Gastrocnemius medialis (tissue), 4 donors: ENCODE measurements at regions not wholly inside any gene's neighbourhood (a gene's known extent, or its start where the extent isn't known, plus 50 kb on each side); places are given as distances from the start of the nearest gene placed in this dataset.

Source experiments
- ATAC-seq, 2 donors: fragments of 150-250 bp; one replicate each; pipeline ENCODE4 v1.9.1; 2016
- DNase-seq, 2 donors: peaks; one replicate each; pipeline ENCODE4 v3.0.0-alpha.2; 2019
- H3K27ac ChIP-seq, 4 donors: fragments of 200-600 bp; sonication (generic); 1 replicate in 1 of 4; 2 replicates in 3 of 4; pipeline ENCODE4 v1.5.1; 2016 to 2018; ENCODE audit warnings: mild to moderate bottlenecking in 2 of 4, moderate library complexity in 1 of 4
- H3K27me3 ChIP-seq, 3 donors: fragments of 200-600 bp; sonication (generic) in 2 of 3; 1 replicate in 1 of 3; 2 replicates in 2 of 3; pipeline versions ENCODE4 v1.5.1 to v1.6.0; 2016 to 2019; ENCODE audit warnings: mild to moderate bottlenecking in 1 of 3, moderate library complexity in 1 of 3
- H3K36me3 ChIP-seq, 2 donors: fragments of 200-600 bp; sonication (generic) in 1 of 2; one replicate each; pipeline ENCODE4 v1.5.1; 2017 to 2018
- H3K4me1 ChIP-seq, 2 donors: fragments of 200-600 bp; sonication (generic) in 1 of 2; one replicate each; pipeline ENCODE4 v1.5.1; 2016 to 2017; ENCODE audit warnings: mild to moderate bottlenecking in 2 of 2
- H3K4me3 ChIP-seq, 4 donors: fragments of 200-600 bp; sonication (generic) in 3 of 4; 1 replicate in 1 of 4; 2 replicates in 3 of 4; pipeline ENCODE4 v1.5.1; 2016 to 2019; ENCODE audit warnings: mild to moderate bottlenecking in 2 of 4
- H3K9me3 ChIP-seq, 3 donors: fragments of 200-600 bp; sonication (generic) in 2 of 3; 1 replicate in 1 of 3; 2 replicates in 2 of 3; pipeline ENCODE4 v1.5.1; 2016 to 2019
- POLR2A ChIP-seq, 2 donors: fragments of 450-650 bp; IDR thresholded peaks; one replicate each; pipeline ENCODE4 v1.6.1; 2017; ENCODE audit warnings: antibody characterized with exemption in 2 of 2, mild to moderate bottlenecking in 2 of 2, moderate library complexity in 2 of 2
- in situ Hi-C, 4 donors: fragments of 200-750 bp; cut with MboI; loops; one replicate each; pipeline versions ENCODE4 v1.15.0 to v1.8.0; 2017; ENCODE audit warnings: low sequenced_read_pairs in 4 of 4
- intact Hi-C: fragments of 100-400 bp; cut with DNase I; formaldehyde crosslinking; loops from one replicate; pipeline ENCODE4 v1.15.1; 2023; ENCODE audit warnings: low total_unique reads
- TF ChIP-seq, protein P1 (sequence below), 5 experiments: fragments of 450-650 bp in 3 of 5; fragments of 200-600 bp in 2 of 5; sonication (generic) in 2 of 5; IDR thresholded peaks in 4 of 5; conservative IDR thresholded peaks in 1 of 5; 1 replicate in 4 of 5; 2 replicates in 1 of 5; pipeline ENCODE4 v1.5.1; 2016 to 2019; ENCODE audit warnings: antibody characterized with exemption in 5 of 5, mild to moderate bottlenecking in 3 of 5, moderate library complexity in 3 of 5

DNA sequence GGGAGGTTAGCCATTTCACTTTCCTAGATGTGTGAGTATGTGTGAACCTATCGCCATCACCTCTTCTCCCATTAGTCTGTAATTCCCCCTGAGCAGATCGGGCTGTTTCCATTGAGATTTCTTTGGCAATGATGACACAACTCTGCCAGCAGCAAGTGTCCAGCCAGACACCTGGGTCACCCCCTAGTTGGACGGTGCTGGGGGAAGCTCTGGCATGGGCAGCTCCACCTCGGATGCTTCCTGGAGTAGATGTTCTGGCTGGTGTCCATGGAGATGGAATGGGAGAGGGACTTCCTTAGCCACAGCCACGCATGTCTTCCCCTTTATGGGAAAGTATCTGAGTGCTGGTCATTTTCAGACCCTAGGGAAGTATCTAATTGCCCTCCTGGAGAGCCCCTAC lies 247.9 kb upstream of the RPL38 start:
- in situ Hi-C loops = no loop called here
- no peak overlapping the region for H3K27ac ChIP-seq
- TF ChIP-seq, protein P1, sequence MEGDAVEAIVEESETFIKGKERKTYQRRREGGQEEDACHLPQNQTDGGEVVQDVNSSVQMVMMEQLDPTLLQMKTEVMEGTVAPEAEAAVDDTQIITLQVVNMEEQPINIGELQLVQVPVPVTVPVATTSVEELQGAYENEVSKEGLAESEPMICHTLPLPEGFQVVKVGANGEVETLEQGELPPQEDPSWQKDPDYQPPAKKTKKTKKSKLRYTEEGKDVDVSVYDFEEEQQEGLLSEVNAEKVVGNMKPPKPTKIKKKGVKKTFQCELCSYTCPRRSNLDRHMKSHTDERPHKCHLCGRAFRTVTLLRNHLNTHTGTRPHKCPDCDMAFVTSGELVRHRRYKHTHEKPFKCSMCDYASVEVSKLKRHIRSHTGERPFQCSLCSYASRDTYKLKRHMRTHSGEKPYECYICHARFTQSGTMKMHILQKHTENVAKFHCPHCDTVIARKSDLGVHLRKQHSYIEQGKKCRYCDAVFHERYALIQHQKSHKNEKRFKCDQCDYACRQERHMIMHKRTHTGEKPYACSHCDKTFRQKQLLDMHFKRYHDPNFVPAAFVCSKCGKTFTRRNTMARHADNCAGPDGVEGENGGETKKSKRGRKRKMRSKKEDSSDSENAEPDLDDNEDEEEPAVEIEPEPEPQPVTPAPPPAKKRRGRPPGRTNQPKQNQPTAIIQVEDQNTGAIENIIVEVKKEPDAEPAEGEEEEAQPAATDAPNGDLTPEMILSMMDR (IDR thresholded peaks at IDR 0.05 in 4 of 5, conservative IDR thresholded peaks at IDR 0.05 in 1 of 5) = no peak
- no peak for TF ChIP-seq POLR2A (IDR thresholded peaks at IDR 0.05)
- peaks cover 0 to 4% of the 10 kb centered on the region in 2 donors for H3K4me1 ChIP-seq
- peaks cover 25 to 30% (median 29%) of the 10 kb centered on the region in 3 donors for H3K27me3 ChIP-seq
- intact Hi-C loops = no loop called here
- H3K9me3 ChIP-seq = no peaks in the 10 kb centered on the region
- no peak for ATAC-seq
- no peak overlapping the region for H3K4me3 ChIP-seq
- DNase-seq = no peak
- H3K36me3 ChIP-seq = no peaks in the 10 kb centered on the region

DNA sequence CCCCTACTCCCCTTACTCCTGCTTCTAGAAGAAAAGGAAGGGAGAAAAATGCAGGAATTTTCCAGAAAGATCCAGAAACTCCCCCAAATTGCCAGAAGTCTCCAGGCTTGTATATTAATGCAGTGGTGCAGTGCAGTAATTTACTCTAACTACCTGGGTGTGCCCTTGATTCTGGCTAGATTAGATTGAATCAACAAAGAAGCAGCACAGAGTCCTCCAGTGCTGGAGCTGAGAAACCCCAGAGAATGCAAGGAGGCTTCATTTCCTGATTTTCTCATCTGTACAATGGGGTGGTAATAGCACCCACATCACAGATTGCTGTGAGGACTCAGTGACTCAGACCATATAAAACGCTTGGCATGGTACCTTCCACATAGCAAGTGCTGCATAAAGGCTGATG lies 247.3 kb upstream of the RPL38 start:
- H3K36me3 ChIP-seq = no peaks in the 10 kb centered on the region
- DNase-seq (no peak), ATAC-seq (no peak)
- TF ChIP-seq POLR2A (IDR thresholded peaks at IDR 0.05) = no peak
- TF ChIP-seq, protein P1 (IDR thresholded peaks at IDR 0.05 in 4 of 5, conservative IDR thresholded peaks at IDR 0.05 in 1 of 5) = no peak
- no peaks in the 10 kb centered on the region for H3K9me3 ChIP-seq
- H3K27me3 ChIP-seq = peaks cover 23 to 29% (median 24%) of the 10 kb centered on the region in 3 donors
- H3K4me1 ChIP-seq = peaks cover 0 to 4% of the 10 kb centered on the region in 2 donors
- in situ Hi-C loops = no loop called here
- intact Hi-C loops = no loop called here
- H3K4me3 ChIP-seq = no peak overlapping the region
- no peak overlapping the region for H3K27ac ChIP-seq

DNA sequence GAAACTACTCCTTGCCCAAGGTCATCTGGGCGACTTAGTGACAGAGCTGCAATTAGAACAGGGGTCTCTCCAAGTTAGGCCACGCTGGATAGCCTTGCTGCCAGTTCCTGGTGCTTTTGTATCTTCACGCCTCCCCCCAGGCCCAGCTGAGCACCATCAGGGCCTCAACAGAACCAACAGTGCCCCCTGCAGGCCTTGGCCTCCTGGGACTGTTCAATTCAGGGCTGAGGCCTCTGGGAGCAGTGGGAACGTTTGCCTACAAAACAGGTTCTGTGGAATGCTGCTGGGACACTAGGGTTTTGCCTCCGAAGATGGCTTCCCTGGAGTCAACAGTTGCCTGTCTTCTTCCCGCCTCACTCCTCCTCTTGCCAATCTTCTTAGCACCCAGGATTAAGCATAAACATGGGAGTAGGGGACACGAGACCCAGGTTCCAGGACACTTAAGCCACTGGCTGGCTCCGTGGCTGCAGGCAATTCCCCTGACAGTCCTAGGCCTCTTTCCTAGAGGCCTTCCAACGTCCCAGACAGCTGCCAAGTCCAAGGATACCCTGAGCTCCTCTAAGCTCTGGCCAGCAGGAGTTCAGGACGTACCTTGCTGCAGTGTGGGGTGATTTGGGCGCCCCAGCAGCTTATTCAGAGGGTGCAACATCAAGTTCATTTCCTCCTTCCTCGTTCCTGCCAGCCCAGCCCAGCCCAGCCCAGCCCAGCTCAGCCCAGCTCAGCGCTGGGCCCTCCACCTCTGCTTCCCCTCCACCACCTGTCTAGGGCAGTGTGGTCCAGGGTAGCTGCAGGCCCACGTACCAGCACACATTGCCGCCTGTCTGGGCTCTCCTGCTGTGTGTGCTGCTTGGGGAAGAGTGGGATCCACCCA lies 246.6 kb upstream of the RPL38 start:
- no peak for DNase-seq
- Histone ChIP-seq H3K4me3 (no peak overlapping the region), H3K27ac (no peak overlapping the region), H3K36me3 (no peaks in the 10 kb centered on the region), H3K4me1 (peaks cover 0 to 4% of the 10 kb centered on the region in 2 donors), H3K27me3 (peaks cover 17 to 22% (median 20%) of the 10 kb centered on the region in 3 donors), H3K9me3 (no peaks in the 10 kb centered on the region)
- no peak for ATAC-seq
- intact Hi-C loops (no loop called here), in situ Hi-C loops (no loop called here)
- TF ChIP-seq POLR2A (IDR thresholded peaks at IDR 0.05) = no peak
- TF ChIP-seq, protein P1 (IDR thresholded peaks at IDR 0.05 in 4 of 5, conservative IDR thresholded peaks at IDR 0.05 in 1 of 5) = no peak

DNA sequence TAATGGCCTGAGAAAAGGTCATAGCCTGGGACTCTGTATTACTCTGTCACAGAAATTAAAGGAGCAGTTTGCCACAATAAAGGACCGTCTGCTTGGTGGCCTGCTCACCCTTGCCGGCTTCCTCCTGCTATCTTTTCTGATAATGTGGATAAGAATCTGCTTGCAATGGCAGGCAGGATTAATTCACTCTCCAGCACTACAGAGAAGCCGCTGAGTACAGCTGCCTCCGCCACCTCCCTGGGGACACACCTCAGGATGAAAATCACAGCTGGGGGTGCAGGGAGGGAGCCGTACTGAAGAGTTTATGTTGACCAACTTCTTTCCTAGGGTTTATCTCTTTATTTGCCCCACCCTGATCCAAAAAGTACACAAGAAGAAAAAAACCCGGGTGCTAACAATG lies 245.9 kb upstream of the RPL38 start:
- Histone ChIP-seq H3K4me1 (peaks cover 0 to 3% of the 10 kb centered on the region in 2 donors), H3K36me3 (no peaks in the 10 kb centered on the region), H3K27me3 (peaks cover 10 to 15% (median 13%) of the 10 kb centered on the region in 3 donors), H3K4me3 (no peak overlapping the region), H3K27ac (no peak overlapping the region), H3K9me3 (no peaks in the 10 kb centered on the region)
- DNase-seq (no peak), ATAC-seq (no peak)
- intact Hi-C loops = no loop called here
- in situ Hi-C loops = no loop called here
- TF ChIP-seq POLR2A (IDR thresholded peaks at IDR 0.05) = no peak
- TF ChIP-seq, protein P1 (IDR thresholded peaks at IDR 0.05 in 4 of 5, conservative IDR thresholded peaks at IDR 0.05 in 1 of 5) = no peak
